Fibroblast of upper back skin (primary cell): ENCODE measurements at regions not wholly inside any gene's neighbourhood (a gene's known extent, or its start where the extent isn't known, plus 50 kb on each side); places are given as distances from the start of the nearest gene placed in this dataset.
A peak's percentile ranks its signal among the peaks of the same experiment; 100 is the strongest.

Experiments used
- DNase-seq: peaks from one replicate; pipeline ENCODE4 v3.0.0-alpha.2; 2013

DNA sequence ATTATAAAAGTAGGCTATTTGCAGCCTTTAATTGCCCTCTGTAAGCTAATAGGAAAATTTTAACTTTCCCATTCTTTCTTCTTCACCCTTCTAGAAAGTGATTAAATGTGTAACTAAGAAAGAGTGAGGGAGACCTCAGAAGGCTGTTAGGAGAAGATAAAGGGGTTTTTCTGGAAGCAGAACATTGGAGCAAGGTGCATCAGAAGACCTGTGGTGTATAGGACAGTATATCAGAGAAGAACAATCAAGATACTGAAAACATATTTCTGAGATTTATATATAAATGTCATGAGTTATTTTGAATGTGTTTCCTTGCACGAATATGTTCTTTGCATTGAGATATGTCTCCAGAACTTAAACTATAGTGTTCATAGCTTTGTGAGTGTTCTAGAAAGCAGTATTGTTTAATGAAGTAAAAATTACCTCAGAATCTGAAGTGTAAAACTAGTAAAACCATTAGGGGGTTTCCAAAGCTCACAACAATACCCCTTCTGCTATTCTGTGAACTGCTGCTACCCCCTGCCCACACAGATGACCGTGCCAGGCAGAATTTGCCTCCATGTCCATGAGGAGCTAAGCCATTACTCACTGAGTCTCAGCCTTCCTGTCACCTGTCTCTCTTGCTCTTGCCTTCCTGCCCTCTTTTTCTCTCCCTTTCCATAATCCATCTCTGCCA is 537.9 kb downstream of the EPHA4 start:
- DNase-seq = no peak

DNA sequence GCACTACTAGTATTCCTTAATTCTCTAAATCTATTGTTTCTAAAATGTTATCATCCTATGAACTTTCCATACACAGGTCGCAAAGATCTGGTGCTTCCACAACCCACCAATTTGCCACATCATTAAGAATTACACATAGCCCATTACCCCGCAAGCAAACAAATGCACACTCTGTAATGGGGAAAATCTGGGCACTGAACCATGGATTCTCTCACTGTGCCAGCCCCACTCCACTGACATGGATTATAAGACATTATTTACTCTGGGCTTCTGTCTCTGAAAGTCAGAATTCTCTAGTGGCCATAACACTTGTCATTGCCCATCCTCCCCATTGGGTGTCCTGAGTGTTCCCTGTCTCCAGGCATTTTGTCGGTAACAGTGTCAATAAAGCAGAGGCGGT is 537.1 kb downstream of the EPHA4 start:
- no peak for DNase-seq

GRCh38 chr2:221042926-221043325 is 529.2 kb downstream of the EPHA4 start:
- DNase-seq = no peak

GRCh38 chr2:221044781-221045180 is 527.3 kb downstream of the EPHA4 start:
- DNase-seq = no peak

GRCh38 chr2:221050020-221050795 is 521.9 kb downstream of the EPHA4 start:
- no peak for DNase-seq

DNA sequence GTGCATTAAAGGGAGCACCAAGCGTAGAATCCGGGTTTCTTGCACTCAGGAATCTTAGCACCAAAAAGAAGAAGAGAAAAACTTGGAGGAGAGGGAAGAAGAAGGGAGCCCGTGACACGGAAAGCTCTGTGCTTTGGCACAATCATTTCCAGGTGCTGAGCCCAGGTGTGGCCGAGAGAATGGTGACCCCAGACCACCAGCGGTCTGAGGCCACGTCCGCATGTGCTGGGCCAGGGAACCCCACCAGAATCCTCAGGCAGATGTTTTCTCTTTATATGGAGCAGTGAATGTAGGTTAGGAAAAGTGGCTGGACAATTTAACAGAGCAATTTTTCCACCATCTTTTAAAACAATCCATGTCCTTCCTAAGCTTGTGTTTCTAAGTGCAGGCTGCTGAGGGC is 520.9 kb downstream of the EPHA4 start:
- no peak for DNase-seq

- DNase-seq = peak; percentile 62
Observed at GRCh38 chr2:221060376-221060775, 511.7 kb downstream of the EPHA4 start.

DNA sequence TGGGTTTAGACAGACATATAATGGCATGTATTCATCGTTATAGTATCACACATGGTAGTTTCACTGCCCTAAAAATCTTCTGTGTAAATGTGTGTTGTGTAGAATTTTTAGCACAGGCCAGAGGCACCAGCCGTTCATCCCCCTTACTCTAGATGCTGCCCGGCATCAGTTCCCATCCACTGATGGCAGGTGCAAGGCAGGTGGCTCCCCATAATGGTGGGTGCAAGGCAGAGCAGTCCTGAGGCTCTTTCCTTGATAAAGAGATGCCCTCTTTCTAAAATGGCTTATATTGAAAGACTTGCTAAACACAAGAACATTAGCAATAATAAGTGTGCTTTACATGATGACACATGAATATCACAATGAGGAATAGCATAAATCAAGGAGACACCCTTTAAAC is 508.5 kb downstream of the EPHA4 start:
- DNase-seq = no peak

- no peak for DNase-seq
Observed at GRCh38 chr2:221064058-221064854, 507.8 kb downstream of the EPHA4 start.

DNA sequence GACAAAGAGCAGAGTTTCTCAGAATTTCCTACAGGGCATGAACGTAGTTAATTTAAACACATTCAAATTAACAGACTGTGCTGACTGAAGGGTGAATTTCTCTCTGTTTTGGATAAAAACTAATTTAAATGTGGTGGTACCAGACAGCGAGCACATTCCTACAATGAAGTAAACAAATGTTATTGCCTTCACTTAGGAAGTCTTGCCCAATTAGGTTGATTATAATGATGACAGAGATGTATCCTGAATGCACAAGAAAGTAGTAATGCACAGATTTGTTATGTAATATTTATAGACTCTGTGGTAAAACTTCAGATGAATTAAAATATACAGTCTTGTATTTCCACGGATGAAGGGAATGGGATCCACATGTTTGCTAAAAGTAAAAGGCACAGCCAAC is 507.2 kb downstream of the EPHA4 start:
- no peak for DNase-seq

DNA sequence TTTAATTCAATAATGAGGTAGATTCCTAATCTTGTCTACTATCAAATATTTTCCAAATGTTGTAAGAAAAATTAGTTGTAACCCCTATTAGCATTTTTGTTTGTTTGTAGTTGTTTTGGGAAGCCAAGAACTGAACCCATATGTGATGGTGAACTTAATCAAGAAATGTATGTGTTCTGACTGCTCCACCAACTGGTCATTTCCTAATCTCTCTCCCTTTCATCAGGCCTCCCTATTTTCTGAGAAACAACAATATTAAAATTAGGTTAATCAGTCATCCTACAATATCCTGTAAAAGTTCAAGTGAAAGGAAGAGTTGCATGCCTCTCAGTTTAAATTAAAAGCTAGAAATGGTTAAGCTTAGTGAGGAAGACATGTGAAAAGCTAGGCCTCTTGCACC is 504.0 kb downstream of the EPHA4 start:
- DNase-seq = no peak

- no peak for DNase-seq
Observed at GRCh38 chr2:221070106-221070505, 502.0 kb downstream of the EPHA4 start.

- no peak for DNase-seq
Observed at GRCh38 chr2:221073326-221074049, 498.6 kb downstream of the EPHA4 start.

GRCh38 chr2:221074238-221074637 is 497.9 kb downstream of the EPHA4 start:
- DNase-seq = no peak

DNA sequence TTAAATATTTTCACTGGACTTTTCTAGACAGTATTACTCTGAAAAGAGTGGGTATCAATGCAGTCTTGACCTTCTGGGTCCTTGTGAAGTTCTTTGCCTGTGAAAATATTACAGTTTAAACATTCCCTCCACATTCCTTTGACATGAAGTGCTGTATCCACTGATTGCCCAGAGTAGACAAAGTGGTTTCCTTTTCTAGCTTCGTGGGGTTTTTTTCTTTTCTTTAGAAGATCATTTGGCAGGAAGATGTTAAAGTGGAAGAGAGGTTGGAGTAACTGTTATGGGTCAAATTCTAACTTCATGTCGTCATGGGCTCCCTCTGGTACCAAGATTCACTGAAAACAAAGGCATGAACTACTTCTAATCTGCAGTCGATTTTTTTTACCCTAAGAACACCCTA is 496.9 kb downstream of the EPHA4 start:
- peak; percentile 82 for DNase-seq

- DNase-seq = no peak
Observed at GRCh38 chr2:221077251-221077650, 494.9 kb downstream of the EPHA4 start.

DNA sequence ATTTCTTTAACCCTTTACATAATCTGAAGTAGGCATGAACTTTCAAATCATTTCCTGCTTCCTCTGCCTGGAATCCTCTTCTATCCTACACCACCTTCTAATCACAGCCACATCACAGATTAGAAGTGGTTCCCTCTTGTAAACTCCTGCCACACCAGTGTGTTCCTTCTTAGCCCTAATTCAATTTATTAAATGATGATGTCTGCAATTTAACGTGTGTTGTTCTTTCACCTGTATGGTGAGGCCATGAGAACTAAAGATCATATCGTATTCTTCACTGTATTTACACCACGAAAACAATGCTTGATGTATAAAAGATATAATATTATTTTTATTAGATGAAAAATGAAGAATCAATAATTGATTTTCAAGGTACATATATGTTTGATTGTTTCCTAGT is 494.3 kb downstream of the EPHA4 start:
- no peak for DNase-seq

GRCh38 chr2:221085341-221085900 is 486.7 kb downstream of the EPHA4 start:
- peak; percentile 27 for DNase-seq

DNA sequence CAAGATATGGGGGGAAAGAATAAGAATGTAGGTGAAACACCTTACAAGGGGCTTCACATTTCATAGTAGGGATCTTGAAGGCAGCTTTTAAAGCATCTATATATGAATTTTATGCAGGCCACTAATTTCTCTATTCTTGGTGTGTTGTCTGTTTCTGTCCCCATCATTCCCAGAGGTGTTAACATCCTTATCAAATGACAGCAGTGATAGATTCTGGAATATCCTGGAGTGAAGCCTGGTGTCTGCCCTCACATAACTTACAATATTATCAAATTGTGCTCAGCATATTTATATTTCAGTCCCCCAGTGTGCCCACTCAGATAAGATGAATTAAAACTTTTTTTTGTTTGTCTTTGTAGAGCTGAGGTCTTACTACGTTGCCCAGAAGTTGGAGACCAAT is 486.2 kb downstream of the EPHA4 start:
- DNase-seq = no peak

- DNase-seq = no peak
Observed at GRCh38 chr2:221087779-221088178, 484.3 kb downstream of the EPHA4 start.

- DNase-seq = no peak
Observed at GRCh38 chr2:221088506-221088905, 483.6 kb downstream of the EPHA4 start.

GRCh38 chr2:221095356-221095755 is 476.7 kb downstream of the EPHA4 start:
- no peak for DNase-seq
